WTC11 (cell line): ENCODE measurements at regions not wholly inside any gene's neighbourhood (a gene's known extent, or its start where the extent isn't known, plus 50 kb on each side); places are given as distances from the start of the nearest gene placed in this dataset.

Experiments
- ATF3 ChIP-seq: sonication (generic); formaldehyde crosslinking; conservative IDR thresholded peaks from 2 replicates; pipeline ENCODE4 v1.8.1; 2022; ENCODE audit warnings: mild to moderate bottlenecking, missing genetic modification reagents
- CREB1 ChIP-seq: sonication (generic); formaldehyde crosslinking; IDR thresholded peaks from 2 replicates; pipeline ENCODE4 v1.8.0; 2023; ENCODE audit warnings: mild to moderate bottlenecking, missing genetic modification reagents
- CTCF ChIP-seq: fragments of 200-600 bp; IDR thresholded peaks from 2 replicates; pipeline ENCODE4 v1.8.0; 2022; ENCODE audit warnings: antibody characterized with exemption
- FOXJ3 ChIP-seq: sonication (generic); formaldehyde crosslinking; IDR thresholded peaks from 2 replicates; pipeline ENCODE4 v1.9.0; 2021; ENCODE audit warnings: missing genetic modification reagents, mild to moderate bottlenecking, borderline replicate concordance
- FOXP4 ChIP-seq: sonication (generic); formaldehyde crosslinking; IDR thresholded peaks from 2 replicates; pipeline ENCODE4 v1.8.0; 2022; ENCODE audit warnings: mild to moderate bottlenecking, missing genetic modification reagents
- HMGXB4 ChIP-seq: sonication (generic); formaldehyde crosslinking; IDR thresholded peaks from 2 replicates; pipeline ENCODE4 v1.8.1; 2023; ENCODE audit warnings: mild to moderate bottlenecking, moderate library complexity, missing genetic modification reagents
- NFYB ChIP-seq: sonication (generic); formaldehyde crosslinking; conservative IDR thresholded peaks from 2 replicates; pipeline ENCODE4 v1.8.0; 2022; ENCODE audit warnings: low read depth, missing genetic modification reagents
- NR1H2 ChIP-seq: sonication (generic); formaldehyde crosslinking; IDR thresholded peaks from 2 replicates; pipeline ENCODE4 v1.9.0; 2021; ENCODE audit warnings: mild to moderate bottlenecking, moderate library complexity, missing genetic modification reagents
- SMAD4 ChIP-seq: sonication (generic); formaldehyde crosslinking; IDR thresholded peaks from 2 replicates; pipeline ENCODE4 v1.8.0; 2022; ENCODE audit warnings: mild to moderate bottlenecking, missing genetic modification reagents
- USF1 ChIP-seq: sonication (generic); formaldehyde crosslinking; IDR thresholded peaks from 2 replicates; pipeline ENCODE4 v1.8.0; 2022; ENCODE audit warnings: mild to moderate bottlenecking, missing genetic modification reagents
- USF2 ChIP-seq: sonication (generic); formaldehyde crosslinking; IDR thresholded peaks from 2 replicates; pipeline ENCODE4 v1.8.1; 2023; ENCODE audit warnings: mild to moderate bottlenecking, missing genetic modification reagents, moderate library complexity

GRCh38 chr18:62664414-62664813, 50.9 kb upstream of the PHLPP1 start:
- TF ChIP-seq FOXJ3 (CRISPR knock-in tag) (no peak), CTCF (no peak), USF2 (no peak), ATF3 (CRISPR knock-in tag) (no peak), CREB1 (no peak), HMGXB4 (CRISPR knock-in tag) (no peak), NFYB (CRISPR knock-in tag) (no peak), USF1 (CRISPR knock-in tag) (no peak), SMAD4 (CRISPR knock-in tag) (no peak), NR1H2 (CRISPR knock-in tag) (no peak), FOXP4 (CRISPR knock-in tag) (no peak)
